ENCODE measurements at regions not wholly inside any gene's neighbourhood (a gene's known extent, or its start where the extent isn't known, plus 50 kb on each side); places are given as distances from the start of the nearest gene placed in this dataset.

DNA sequence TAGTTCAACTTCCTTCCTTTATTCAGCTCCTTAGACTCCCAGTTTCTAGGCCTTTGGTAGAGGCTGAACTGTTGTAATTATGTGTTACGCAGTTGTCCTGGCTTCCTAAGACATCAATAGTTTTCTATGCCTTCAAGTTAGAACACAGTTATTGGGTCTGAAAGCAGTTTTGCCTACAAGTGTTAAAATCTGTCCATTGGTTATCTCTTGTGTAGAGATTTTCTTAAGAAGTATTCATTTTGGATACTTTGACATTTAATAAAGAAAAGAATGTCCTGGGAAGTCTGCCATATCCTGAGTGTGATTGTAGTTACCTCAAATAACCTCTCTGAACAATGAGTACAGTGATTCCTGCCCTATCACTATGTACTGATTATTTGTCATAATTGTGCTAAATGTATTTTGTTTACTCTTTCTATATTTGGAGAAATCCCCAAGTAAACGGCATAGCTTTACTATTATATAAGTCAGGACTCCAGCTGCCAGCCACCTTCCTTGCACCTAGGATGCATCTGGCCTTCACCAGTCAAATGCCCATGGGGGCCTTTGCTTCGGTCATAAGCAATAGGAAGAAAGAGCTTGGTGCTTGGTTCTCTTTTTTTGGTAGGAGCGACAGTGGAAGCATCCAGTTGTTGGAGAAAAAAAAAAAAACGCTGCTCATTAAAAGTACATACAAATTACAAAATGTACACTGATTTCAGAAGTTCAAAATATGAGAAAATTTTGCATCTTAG is 449.5 kb upstream of the PKDCC start:
- TF ChIP-seq, protein P1, sequence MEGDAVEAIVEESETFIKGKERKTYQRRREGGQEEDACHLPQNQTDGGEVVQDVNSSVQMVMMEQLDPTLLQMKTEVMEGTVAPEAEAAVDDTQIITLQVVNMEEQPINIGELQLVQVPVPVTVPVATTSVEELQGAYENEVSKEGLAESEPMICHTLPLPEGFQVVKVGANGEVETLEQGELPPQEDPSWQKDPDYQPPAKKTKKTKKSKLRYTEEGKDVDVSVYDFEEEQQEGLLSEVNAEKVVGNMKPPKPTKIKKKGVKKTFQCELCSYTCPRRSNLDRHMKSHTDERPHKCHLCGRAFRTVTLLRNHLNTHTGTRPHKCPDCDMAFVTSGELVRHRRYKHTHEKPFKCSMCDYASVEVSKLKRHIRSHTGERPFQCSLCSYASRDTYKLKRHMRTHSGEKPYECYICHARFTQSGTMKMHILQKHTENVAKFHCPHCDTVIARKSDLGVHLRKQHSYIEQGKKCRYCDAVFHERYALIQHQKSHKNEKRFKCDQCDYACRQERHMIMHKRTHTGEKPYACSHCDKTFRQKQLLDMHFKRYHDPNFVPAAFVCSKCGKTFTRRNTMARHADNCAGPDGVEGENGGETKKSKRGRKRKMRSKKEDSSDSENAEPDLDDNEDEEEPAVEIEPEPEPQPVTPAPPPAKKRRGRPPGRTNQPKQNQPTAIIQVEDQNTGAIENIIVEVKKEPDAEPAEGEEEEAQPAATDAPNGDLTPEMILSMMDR (conservative IDR thresholded peaks at IDR 0.05 in 1 of 2, IDR thresholded peaks at IDR 0.05 in 1 of 2; ENCODE audit: low read depth in 1 of 2, low read length in 2 of 2), result no peak
- TF ChIP-seq EZH2 (IDR thresholded peaks at IDR 0.05; ENCODE audit: low read length, missing control alignments), result no peak

Data from fibroblast of lung (primary cell).